ENCODE measurements at regions not wholly inside any gene's neighbourhood (a gene's known extent, or its start where the extent isn't known, plus 50 kb on each side); places are given as distances from the start of the nearest gene placed in this dataset.

DNA sequence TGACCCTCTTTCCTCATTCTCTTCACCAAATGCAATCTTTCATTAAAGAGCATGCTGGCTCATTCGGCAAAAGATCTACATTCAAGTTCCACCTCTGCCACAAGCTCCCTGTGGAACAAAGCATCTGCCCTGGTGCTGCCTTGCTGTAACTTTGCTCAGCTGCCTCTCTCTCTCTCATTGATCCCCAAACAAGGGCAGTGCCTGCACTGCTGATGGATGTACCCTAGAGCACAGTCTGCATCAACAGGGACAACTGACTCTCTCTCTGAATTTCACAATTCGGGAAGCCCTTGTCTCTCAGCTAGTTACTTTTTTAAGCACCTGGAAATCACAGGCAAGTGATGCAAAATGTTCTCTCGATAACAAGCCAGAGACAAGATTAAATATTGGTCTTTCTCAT, 174.0 kb upstream of the DIO2 start:
- ChIA-PET CTCF (ENCODE audit: unreplicated experiment) (no interaction called here), POLR2A (no interaction called here)
- H3K9me3 ChIP-seq (ENCODE audit: low read length): no peaks in the 10 kb centered on the region
- no peak overlapping the region for H3K27ac ChIP-seq (ENCODE audit: low read depth, low read length, poor library complexity, severe bottlenecking)
- no peaks in the 10 kb centered on the region for H3K79me2 ChIP-seq (ENCODE audit: insufficient read depth, low read depth, low read length)
- H3K4me1 ChIP-seq (ENCODE audit: insufficient read depth, low read length, poor library complexity, severe bottlenecking): no peaks in the 10 kb centered on the region
- DNase-seq (ENCODE audit: low spot score): no peak
- H3K4me2 ChIP-seq (ENCODE audit: low read length): no peak overlapping the region
- no peaks in the 10 kb centered on the region for H3K9me2 ChIP-seq (ENCODE audit: insufficient read depth, low read length)
- no peaks in the 10 kb centered on the region for H3K36me3 ChIP-seq (ENCODE audit: insufficient read depth, low read length)
- intact Hi-C loops (cut with micrococcal nuclease; ENCODE audit: unreplicated experiment): no loop called here
- TF ChIP-seq, protein P1, sequence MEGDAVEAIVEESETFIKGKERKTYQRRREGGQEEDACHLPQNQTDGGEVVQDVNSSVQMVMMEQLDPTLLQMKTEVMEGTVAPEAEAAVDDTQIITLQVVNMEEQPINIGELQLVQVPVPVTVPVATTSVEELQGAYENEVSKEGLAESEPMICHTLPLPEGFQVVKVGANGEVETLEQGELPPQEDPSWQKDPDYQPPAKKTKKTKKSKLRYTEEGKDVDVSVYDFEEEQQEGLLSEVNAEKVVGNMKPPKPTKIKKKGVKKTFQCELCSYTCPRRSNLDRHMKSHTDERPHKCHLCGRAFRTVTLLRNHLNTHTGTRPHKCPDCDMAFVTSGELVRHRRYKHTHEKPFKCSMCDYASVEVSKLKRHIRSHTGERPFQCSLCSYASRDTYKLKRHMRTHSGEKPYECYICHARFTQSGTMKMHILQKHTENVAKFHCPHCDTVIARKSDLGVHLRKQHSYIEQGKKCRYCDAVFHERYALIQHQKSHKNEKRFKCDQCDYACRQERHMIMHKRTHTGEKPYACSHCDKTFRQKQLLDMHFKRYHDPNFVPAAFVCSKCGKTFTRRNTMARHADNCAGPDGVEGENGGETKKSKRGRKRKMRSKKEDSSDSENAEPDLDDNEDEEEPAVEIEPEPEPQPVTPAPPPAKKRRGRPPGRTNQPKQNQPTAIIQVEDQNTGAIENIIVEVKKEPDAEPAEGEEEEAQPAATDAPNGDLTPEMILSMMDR (conservative IDR thresholded peaks at IDR 0.05; ENCODE audit: low read length): no peak
- no peak for TF ChIP-seq EZH2phosphoT487 (IDR thresholded peaks at IDR 0.05; ENCODE audit: borderline replicate concordance, low read depth, low read length)
- H2AFZ ChIP-seq (ENCODE audit: low read length): no peak overlapping the region
- no TSS peak for BruUV-seq (replicated peaks)
- no peaks in the 10 kb centered on the region for H4K20me1 ChIP-seq (ENCODE audit: insufficient read depth, low read length)
- H3K4me3 ChIP-seq (ENCODE audit: low read depth, low read length, poor library complexity, severe bottlenecking): no peak overlapping the region

DNA sequence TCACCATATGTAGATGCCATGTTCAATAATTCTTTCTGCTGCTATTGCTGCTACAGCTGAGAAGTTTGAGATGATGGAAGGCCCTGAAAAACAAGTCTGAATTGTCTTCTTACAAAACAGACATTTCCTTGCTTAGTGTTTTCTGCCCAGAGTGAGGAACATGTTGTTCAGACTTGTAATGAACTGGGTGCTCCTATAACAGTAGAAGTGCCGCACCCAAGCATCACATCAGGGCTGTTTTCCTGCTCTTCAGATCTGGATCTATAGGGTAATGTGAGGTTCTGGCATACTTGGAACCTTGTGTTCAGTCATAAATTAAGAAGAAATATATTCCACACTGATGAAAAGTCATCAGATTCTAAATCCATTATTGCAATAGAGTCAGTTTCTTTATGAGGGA, 171.9 kb upstream of the DIO2 start:
- Histone ChIP-seq H3K9me2 (ENCODE audit: insufficient read depth, low read length) (no peaks in the 10 kb centered on the region), H3K4me2 (ENCODE audit: low read length) (no peak overlapping the region), H3K4me3 (ENCODE audit: low read depth, low read length, poor library complexity, severe bottlenecking) (no peak overlapping the region), H3K9me3 (ENCODE audit: low read length) (no peaks in the 10 kb centered on the region), H4K20me1 (ENCODE audit: insufficient read depth, low read length) (no peaks in the 10 kb centered on the region), H2AFZ (ENCODE audit: low read length) (no peak overlapping the region), H3K79me2 (ENCODE audit: insufficient read depth, low read depth, low read length) (no peaks in the 10 kb centered on the region), H3K36me3 (ENCODE audit: insufficient read depth, low read length) (no peaks in the 10 kb centered on the region), H3K27ac (ENCODE audit: low read depth, low read length, poor library complexity, severe bottlenecking) (no peak overlapping the region), H3K4me1 (ENCODE audit: insufficient read depth, low read length, poor library complexity, severe bottlenecking) (no peaks in the 10 kb centered on the region)
- no peak for DNase-seq (ENCODE audit: low spot score)
- ChIA-PET POLR2A (no interaction called here), CTCF (ENCODE audit: unreplicated experiment) (no interaction called here)
- intact Hi-C loops (cut with micrococcal nuclease; ENCODE audit: unreplicated experiment): no loop called here
- BruUV-seq (replicated peaks): no TSS peak
- TF ChIP-seq, protein P1 (conservative IDR thresholded peaks at IDR 0.05; ENCODE audit: low read length): no peak
- no peak for TF ChIP-seq EZH2phosphoT487 (IDR thresholded peaks at IDR 0.05; ENCODE audit: borderline replicate concordance, low read depth, low read length)

DNA sequence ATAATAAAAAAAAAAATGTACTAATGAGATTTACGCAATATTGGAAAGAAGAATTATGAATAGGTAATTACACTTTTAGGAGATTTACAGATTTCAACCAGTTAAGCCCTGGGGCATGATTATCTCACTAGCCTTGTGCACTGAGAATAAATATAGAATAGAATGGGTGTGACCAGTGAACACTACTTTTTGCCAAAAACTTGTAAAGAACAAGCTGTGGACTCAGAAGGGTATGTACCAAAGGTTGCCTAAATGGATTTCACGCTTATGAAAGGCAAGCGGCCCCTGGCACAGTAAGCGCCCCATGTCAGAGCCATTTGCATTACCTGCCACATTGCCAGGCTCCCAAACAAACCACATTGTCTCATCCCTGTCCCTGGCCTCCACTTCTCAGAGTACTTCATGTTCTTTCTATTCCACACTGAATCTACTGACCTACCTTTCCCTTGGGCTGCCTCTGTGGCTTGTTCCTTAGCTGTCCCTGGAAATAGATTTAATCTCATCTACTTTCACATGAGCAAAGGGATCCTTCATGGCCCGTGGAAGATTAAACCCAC, 170.6 kb upstream of the DIO2 start:
- intact Hi-C loops (cut with micrococcal nuclease; ENCODE audit: unreplicated experiment): no loop called here
- CTCF ChIA-PET (ENCODE audit: unreplicated experiment): no interaction called here

More for the DNA sequence above, 170.6 kb upstream of the DIO2 start:
- DNase-seq (ENCODE audit: low spot score): no peak
- Histone ChIP-seq H3K4me1 (ENCODE audit: insufficient read depth, low read length, poor library complexity, severe bottlenecking) (no peaks in the 10 kb centered on the region), H3K9me2 (ENCODE audit: insufficient read depth, low read length) (no peaks in the 10 kb centered on the region), H2AFZ (ENCODE audit: low read length) (no peak overlapping the region), H3K9me3 (ENCODE audit: low read length) (no peaks in the 10 kb centered on the region), H3K79me2 (ENCODE audit: insufficient read depth, low read depth, low read length) (no peaks in the 10 kb centered on the region), H3K4me3 (ENCODE audit: low read depth, low read length, poor library complexity, severe bottlenecking) (no peak overlapping the region), H4K20me1 (ENCODE audit: insufficient read depth, low read length) (no peaks in the 10 kb centered on the region), H3K36me3 (ENCODE audit: insufficient read depth, low read length) (no peaks in the 10 kb centered on the region), H3K4me2 (ENCODE audit: low read length) (no peak overlapping the region), H3K27ac (ENCODE audit: low read depth, low read length, poor library complexity, severe bottlenecking) (no peak overlapping the region)
- no TSS peak for BruUV-seq (replicated peaks)
- POLR2A ChIA-PET: no interaction called here
- TF ChIP-seq, protein P1 (conservative IDR thresholded peaks at IDR 0.05; ENCODE audit: low read length): no peak
- TF ChIP-seq EZH2phosphoT487 (IDR thresholded peaks at IDR 0.05; ENCODE audit: borderline replicate concordance, low read depth, low read length): no peak
